KMS-11 (cell line): ENCODE measurements at regions not wholly inside any gene's neighbourhood (a gene's known extent, or its start where the extent isn't known, plus 50 kb on each side); places are given as distances from the start of the nearest gene placed in this dataset.

Experiments used
- H2AFZ ChIP-seq: fragments of 200-600 bp; sonication (generic); 2 replicates; pipeline ENCODE4 v1.6.1; 2016; ENCODE audit warnings: antibody characterized with exemption, mixed run types, low read depth
- H3K27ac ChIP-seq: fragments of 200-600 bp; sonication (generic); 2 replicates; pipeline ENCODE4 v1.6.1; 2016; ENCODE audit warnings: mild to moderate bottlenecking, mixed run types
- H3K27me3 ChIP-seq: fragments of 200-600 bp; sonication (generic); 2 replicates; pipeline ENCODE4 v1.6.1; 2017; ENCODE audit warnings: mild to moderate bottlenecking, low read depth, mixed run types, moderate library complexity; ENCODE audit not compliant: insufficient read depth
- H3K36me3 ChIP-seq: fragments of 200-600 bp; sonication (generic); 2 replicates; pipeline ENCODE4 v1.6.1; 2017; ENCODE audit warnings: mild to moderate bottlenecking, mixed run types; ENCODE audit not compliant: insufficient read depth
- H3K4me1 ChIP-seq: fragments of 200-600 bp; sonication (generic); 2 replicates; pipeline ENCODE4 v1.6.1; 2016; ENCODE audit warnings: mild to moderate bottlenecking, low read depth, mixed run types; ENCODE audit not compliant: poor library complexity, severe bottlenecking
- H3K4me2 ChIP-seq: fragments of 200-600 bp; sonication (generic); 2 replicates; pipeline ENCODE4 v1.7.0; 2016; ENCODE audit warnings: mild to moderate bottlenecking, mixed run types
- H3K4me3 ChIP-seq: fragments of 200-600 bp; sonication (generic); IDR thresholded peaks from 2 replicates; pipeline ENCODE4 v1.6.1; 2017; ENCODE audit warnings: low read depth, low read length, mixed read lengths; ENCODE audit not compliant: insufficient read depth
- H3K79me2 ChIP-seq: fragments of 200-600 bp; sonication (generic); 2 replicates; pipeline ENCODE4 v1.6.1; 2016; ENCODE audit warnings: low read depth, mixed run types; ENCODE audit not compliant: insufficient read depth
- H3K9ac ChIP-seq: fragments of 200-600 bp; sonication (generic); 2 replicates; pipeline ENCODE4 v1.6.1; 2016; ENCODE audit warnings: mild to moderate bottlenecking, mixed run types
- H4K20me1 ChIP-seq: fragments of 200-600 bp; sonication (generic); 2 replicates; pipeline ENCODE4 v1.6.1; 2016; ENCODE audit warnings: mild to moderate bottlenecking, mixed run types; ENCODE audit not compliant: insufficient read depth
- TF ChIP-seq, protein P1 (sequence below): fragments of 200-600 bp; sonication (generic); conservative IDR thresholded peaks from 2 replicates; pipeline ENCODE4 v1.6.1; 2017; ENCODE audit warnings: low read depth, mild to moderate bottlenecking, antibody characterized with exemption, low read length, moderate library complexity, mixed read lengths

DNA sequence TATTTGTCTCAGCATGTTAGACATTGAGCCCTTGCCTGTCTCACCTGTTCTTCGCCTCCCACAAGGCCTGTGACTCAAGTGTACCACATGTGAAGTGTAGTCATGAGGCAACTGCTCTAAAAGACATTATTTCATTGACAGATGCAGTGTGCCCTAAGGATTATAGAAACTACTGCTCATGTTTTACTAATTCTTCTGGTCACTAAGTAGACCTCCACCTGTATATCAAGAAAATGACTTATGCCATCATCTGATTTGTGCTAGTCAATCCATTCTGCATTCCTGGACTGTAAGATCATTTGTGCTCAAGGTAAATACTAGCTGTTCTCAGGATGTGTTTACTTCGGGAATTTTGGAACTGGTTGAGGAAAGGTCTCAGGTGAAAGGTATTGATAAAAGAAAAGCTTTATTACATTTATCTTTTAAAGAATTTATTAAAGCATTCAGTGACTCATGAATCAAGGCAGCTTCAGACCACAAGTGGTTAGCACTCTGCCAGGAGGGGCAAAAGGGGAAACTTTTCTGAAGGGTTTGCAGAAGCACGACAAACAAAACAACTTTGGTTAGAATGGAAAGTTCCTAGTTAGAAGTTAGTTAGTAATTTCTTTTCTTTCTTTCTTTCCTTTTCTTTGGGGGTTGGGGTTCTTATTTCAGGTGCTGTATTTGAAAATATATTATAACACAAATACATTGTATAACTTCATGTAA, 465.3 kb upstream of the CBLB start:
- no peak overlapping the region for H3K9ac ChIP-seq
- no peaks in the 10 kb centered on the region for H3K27me3 ChIP-seq
- H4K20me1 ChIP-seq = no peaks in the 10 kb centered on the region
- H3K4me3 ChIP-seq = no peak overlapping the region
- H3K36me3 ChIP-seq = no peaks in the 10 kb centered on the region
- TF ChIP-seq, protein P1, sequence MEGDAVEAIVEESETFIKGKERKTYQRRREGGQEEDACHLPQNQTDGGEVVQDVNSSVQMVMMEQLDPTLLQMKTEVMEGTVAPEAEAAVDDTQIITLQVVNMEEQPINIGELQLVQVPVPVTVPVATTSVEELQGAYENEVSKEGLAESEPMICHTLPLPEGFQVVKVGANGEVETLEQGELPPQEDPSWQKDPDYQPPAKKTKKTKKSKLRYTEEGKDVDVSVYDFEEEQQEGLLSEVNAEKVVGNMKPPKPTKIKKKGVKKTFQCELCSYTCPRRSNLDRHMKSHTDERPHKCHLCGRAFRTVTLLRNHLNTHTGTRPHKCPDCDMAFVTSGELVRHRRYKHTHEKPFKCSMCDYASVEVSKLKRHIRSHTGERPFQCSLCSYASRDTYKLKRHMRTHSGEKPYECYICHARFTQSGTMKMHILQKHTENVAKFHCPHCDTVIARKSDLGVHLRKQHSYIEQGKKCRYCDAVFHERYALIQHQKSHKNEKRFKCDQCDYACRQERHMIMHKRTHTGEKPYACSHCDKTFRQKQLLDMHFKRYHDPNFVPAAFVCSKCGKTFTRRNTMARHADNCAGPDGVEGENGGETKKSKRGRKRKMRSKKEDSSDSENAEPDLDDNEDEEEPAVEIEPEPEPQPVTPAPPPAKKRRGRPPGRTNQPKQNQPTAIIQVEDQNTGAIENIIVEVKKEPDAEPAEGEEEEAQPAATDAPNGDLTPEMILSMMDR = no peak
- no peak overlapping the region for H3K27ac ChIP-seq
- H2AFZ ChIP-seq = no peak overlapping the region
- no peaks in the 10 kb centered on the region for H3K79me2 ChIP-seq
- H3K4me2 ChIP-seq = no peak overlapping the region
- no peaks in the 10 kb centered on the region for H3K4me1 ChIP-seq

DNA sequence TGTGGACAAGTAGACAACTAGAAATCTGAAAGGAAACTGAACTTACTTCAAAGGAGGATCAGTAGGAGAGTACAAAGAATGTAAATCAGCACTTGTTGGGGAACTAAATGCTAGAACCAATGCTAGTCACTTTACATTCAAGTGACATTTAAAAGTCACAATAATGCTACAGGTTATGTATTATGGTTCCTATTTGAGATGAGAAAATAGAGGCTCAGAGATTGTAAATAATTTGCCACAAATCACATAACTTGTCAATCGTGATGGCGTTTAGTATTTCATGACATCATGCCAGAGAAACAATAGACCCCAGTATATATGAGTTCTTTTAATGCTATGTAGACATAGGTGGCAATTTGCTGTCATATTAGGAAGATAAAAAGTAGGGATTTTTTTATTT, 467.8 kb upstream of the CBLB start:
- Histone ChIP-seq H2AFZ (no peak overlapping the region), H3K4me3 (no peak overlapping the region), H3K4me2 (no peak overlapping the region), H4K20me1 (no peaks in the 10 kb centered on the region), H3K36me3 (no peaks in the 10 kb centered on the region), H3K79me2 (no peaks in the 10 kb centered on the region), H3K4me1 (no peaks in the 10 kb centered on the region), H3K27ac (no peak overlapping the region), H3K9ac (no peak overlapping the region), H3K27me3 (no peaks in the 10 kb centered on the region)
- TF ChIP-seq, protein P1 = no peak

DNA sequence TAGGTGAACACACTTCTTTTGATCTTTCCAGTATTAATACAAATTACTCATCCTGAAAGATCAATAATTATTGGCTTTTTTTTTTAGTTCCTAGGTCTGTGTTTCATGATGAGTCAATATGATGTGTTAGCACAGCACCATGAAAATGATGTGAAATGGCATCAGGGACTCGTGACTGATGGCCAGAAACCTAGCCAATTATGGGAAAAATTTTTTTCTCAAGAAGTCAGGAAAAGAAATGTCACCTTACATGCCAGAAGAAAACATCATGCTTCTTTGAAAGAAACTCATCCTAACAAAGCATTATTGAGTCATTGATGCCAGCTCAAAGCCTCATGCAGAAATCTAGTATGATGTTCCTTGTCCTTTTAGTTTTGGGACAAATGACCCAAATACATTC, 468.3 kb upstream of the CBLB start:
- Histone ChIP-seq H3K27ac (no peak overlapping the region), H2AFZ (no peak overlapping the region), H3K79me2 (no peaks in the 10 kb centered on the region), H3K36me3 (no peaks in the 10 kb centered on the region), H3K9ac (no peak overlapping the region), H3K4me2 (no peak overlapping the region), H3K4me3 (no peak overlapping the region), H3K4me1 (no peaks in the 10 kb centered on the region), H3K27me3 (no peaks in the 10 kb centered on the region), H4K20me1 (no peaks in the 10 kb centered on the region)
- TF ChIP-seq, protein P1 = no peak

DNA sequence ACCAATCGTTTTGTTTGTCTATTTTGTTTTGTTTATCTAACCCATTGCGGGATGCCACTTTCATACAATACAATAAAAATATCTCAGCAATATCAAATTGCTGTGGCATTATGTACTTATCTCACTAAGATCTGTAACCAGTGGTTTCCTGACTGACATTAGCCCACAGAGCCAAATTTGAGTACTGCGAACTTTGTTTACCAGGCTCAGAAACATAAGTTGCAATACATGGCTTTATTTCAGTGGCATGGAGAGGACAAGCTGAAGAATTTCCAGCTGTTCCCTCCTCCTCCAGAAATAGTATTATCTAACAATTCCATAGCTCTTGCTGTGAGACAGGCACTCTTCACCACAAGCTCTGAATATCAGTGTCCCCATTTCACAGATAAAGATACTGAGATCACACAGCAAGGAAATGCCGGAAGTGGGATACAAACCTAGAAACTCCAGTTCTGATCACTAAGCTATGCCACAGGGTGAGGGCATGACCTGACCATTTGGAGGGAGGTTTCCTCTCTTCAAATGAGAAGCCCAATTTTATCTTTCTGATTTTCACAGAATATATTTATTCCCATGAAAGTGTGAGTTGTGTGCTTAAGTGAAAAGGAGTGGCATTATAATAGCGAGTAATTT, 469.9 kb upstream of the CBLB start:
- H3K9ac ChIP-seq = no peak overlapping the region
- no peak overlapping the region for H2AFZ ChIP-seq
- no peaks in the 10 kb centered on the region for H3K36me3 ChIP-seq
- H3K27ac ChIP-seq = no peak overlapping the region
- TF ChIP-seq, protein P1 = no peak
- no peaks in the 10 kb centered on the region for H3K27me3 ChIP-seq
- H3K4me1 ChIP-seq = no peaks in the 10 kb centered on the region
- H3K4me2 ChIP-seq = no peak overlapping the region
- H3K4me3 ChIP-seq = no peak overlapping the region
- no peaks in the 10 kb centered on the region for H4K20me1 ChIP-seq
- H3K79me2 ChIP-seq = no peaks in the 10 kb centered on the region
